Gastrocnemius medialis (tissue), 4 donors: ENCODE measurements at regions not wholly inside any gene's neighbourhood (a gene's known extent, or its start where the extent isn't known, plus 50 kb on each side); places are given as distances from the start of the nearest gene placed in this dataset.

Experiments
- ATAC-seq, 2 donors: fragments of 150-250 bp; one replicate each; pipeline ENCODE4 v1.9.1; 2016
- DNase-seq, 2 donors: peaks; one replicate each; pipeline ENCODE4 v3.0.0-alpha.2; 2019
- H3K27ac ChIP-seq, 4 donors: fragments of 200-600 bp; sonication (generic); 1 replicate in 1 of 4; 2 replicates in 3 of 4; pipeline ENCODE4 v1.5.1; 2016 to 2018; ENCODE audit warnings: mild to moderate bottlenecking in 2 of 4, moderate library complexity in 1 of 4
- H3K27me3 ChIP-seq, 3 donors: fragments of 200-600 bp; sonication (generic) in 2 of 3; 1 replicate in 1 of 3; 2 replicates in 2 of 3; pipeline versions ENCODE4 v1.5.1 to v1.6.0; 2016 to 2019; ENCODE audit warnings: mild to moderate bottlenecking in 1 of 3, moderate library complexity in 1 of 3
- H3K36me3 ChIP-seq, 2 donors: fragments of 200-600 bp; sonication (generic) in 1 of 2; one replicate each; pipeline ENCODE4 v1.5.1; 2017 to 2018
- H3K4me1 ChIP-seq, 2 donors: fragments of 200-600 bp; sonication (generic) in 1 of 2; one replicate each; pipeline ENCODE4 v1.5.1; 2016 to 2017; ENCODE audit warnings: mild to moderate bottlenecking in 2 of 2
- H3K4me3 ChIP-seq, 4 donors: fragments of 200-600 bp; sonication (generic) in 3 of 4; 1 replicate in 1 of 4; 2 replicates in 3 of 4; pipeline ENCODE4 v1.5.1; 2016 to 2019; ENCODE audit warnings: mild to moderate bottlenecking in 2 of 4
- H3K9me3 ChIP-seq, 3 donors: fragments of 200-600 bp; sonication (generic) in 2 of 3; 1 replicate in 1 of 3; 2 replicates in 2 of 3; pipeline ENCODE4 v1.5.1; 2016 to 2019
- POLR2A ChIP-seq, 2 donors: fragments of 450-650 bp; IDR thresholded peaks; one replicate each; pipeline ENCODE4 v1.6.1; 2017; ENCODE audit warnings: antibody characterized with exemption in 2 of 2, mild to moderate bottlenecking in 2 of 2, moderate library complexity in 2 of 2
- in situ Hi-C, 4 donors: fragments of 200-750 bp; cut with MboI; loops; one replicate each; pipeline versions ENCODE4 v1.15.0 to v1.8.0; 2017; ENCODE audit warnings: low sequenced_read_pairs in 4 of 4
- intact Hi-C: fragments of 100-400 bp; cut with DNase I; formaldehyde crosslinking; loops from one replicate; pipeline ENCODE4 v1.15.1; 2023; ENCODE audit warnings: low total_unique reads
- TF ChIP-seq, protein P1 (sequence below), 5 experiments: fragments of 450-650 bp in 3 of 5; fragments of 200-600 bp in 2 of 5; sonication (generic) in 2 of 5; IDR thresholded peaks in 4 of 5; conservative IDR thresholded peaks in 1 of 5; 1 replicate in 4 of 5; 2 replicates in 1 of 5; pipeline ENCODE4 v1.5.1; 2016 to 2019; ENCODE audit warnings: antibody characterized with exemption in 5 of 5, mild to moderate bottlenecking in 3 of 5, moderate library complexity in 3 of 5

DNA sequence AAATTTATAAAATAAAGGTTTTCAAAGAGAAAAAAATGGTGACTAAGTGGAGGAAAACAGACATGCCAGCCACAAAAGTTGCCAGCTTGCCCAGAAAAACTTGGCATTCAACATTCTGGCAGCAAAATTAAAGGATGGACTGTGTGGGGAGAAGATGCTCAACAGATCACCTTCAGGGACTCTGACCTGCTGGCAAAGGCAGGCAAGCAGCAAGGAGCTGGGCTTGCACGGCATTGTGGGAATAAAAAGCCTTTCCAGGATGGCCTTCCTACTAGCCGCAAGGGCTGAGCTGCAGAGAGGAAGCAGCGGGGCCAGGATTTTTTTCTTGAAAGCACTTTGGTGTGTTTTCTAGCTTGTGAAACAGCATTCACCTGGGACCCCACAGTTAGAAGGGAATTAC lies 101.9 kb upstream of the CACNA2D3 start:
- in situ Hi-C loops (no loop called here), intact Hi-C loops (no loop called here)
- no peaks in the 10 kb centered on the region for H3K27me3 ChIP-seq
- H3K4me3 ChIP-seq: no peak overlapping the region
- no peaks in the 10 kb centered on the region for H3K36me3 ChIP-seq
- no peak for TF ChIP-seq POLR2A (IDR thresholded peaks at IDR 0.05)
- TF ChIP-seq, protein P1, sequence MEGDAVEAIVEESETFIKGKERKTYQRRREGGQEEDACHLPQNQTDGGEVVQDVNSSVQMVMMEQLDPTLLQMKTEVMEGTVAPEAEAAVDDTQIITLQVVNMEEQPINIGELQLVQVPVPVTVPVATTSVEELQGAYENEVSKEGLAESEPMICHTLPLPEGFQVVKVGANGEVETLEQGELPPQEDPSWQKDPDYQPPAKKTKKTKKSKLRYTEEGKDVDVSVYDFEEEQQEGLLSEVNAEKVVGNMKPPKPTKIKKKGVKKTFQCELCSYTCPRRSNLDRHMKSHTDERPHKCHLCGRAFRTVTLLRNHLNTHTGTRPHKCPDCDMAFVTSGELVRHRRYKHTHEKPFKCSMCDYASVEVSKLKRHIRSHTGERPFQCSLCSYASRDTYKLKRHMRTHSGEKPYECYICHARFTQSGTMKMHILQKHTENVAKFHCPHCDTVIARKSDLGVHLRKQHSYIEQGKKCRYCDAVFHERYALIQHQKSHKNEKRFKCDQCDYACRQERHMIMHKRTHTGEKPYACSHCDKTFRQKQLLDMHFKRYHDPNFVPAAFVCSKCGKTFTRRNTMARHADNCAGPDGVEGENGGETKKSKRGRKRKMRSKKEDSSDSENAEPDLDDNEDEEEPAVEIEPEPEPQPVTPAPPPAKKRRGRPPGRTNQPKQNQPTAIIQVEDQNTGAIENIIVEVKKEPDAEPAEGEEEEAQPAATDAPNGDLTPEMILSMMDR (IDR thresholded peaks at IDR 0.05 in 4 of 5, conservative IDR thresholded peaks at IDR 0.05 in 1 of 5): no peak
- DNase-seq: no peak
- no peak for ATAC-seq
- no peak overlapping the region for H3K27ac ChIP-seq
- H3K9me3 ChIP-seq: no peaks in the 10 kb centered on the region
- no peaks in the 10 kb centered on the region for H3K4me1 ChIP-seq

DNA sequence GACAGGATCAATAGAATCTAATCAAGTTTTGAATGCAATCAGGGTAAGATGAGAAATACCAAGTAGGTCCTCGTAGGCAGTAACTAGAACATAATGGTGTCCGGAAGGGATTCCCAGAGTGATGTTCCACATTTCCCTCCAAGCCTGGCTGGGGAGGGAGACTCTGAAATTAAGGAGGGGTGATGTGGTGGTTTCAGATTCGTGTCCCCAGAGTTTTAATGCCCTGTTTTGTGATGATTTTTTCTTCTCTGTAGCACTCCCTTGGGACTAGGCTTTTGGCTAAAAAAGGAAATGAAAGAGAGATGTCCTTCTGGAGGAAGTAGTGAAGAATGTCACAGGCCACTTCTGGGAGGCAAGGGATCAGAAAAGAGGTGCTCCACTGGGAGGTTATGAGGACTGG lies 108.3 kb upstream of the CACNA2D3 start:
- Histone ChIP-seq H3K27ac (no peak overlapping the region), H3K4me3 (no peak overlapping the region), H3K4me1 (no peaks in the 10 kb centered on the region), H3K9me3 (no peaks in the 10 kb centered on the region), H3K27me3 (no peaks in the 10 kb centered on the region), H3K36me3 (no peaks in the 10 kb centered on the region)
- DNase-seq: no peak
- no peak for ATAC-seq
- intact Hi-C loops (no loop called here), in situ Hi-C loops (no loop called here)
- no peak for TF ChIP-seq POLR2A (IDR thresholded peaks at IDR 0.05)
- TF ChIP-seq, protein P1 (IDR thresholded peaks at IDR 0.05 in 4 of 5, conservative IDR thresholded peaks at IDR 0.05 in 1 of 5): no peak

DNA sequence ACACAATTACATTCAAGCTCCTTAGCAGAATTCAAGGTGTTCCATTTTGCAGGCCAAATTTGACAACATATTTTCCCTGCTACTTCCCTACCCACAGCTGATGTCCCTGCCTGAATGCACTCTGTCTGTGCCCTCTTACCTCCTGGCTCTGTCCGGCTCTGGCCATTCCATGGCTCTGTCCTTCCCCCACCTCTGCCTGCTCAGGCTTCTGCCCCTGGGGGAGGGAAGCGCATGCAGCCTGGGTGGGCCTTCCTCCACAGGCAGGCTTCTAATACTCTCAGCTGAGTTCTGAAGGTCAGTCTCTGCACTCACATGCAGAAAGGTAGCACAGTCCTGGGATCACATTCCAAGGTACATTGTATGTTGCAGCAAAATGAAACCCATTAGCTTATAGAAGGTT lies 113.6 kb upstream of the CACNA2D3 start:
- Histone ChIP-seq H3K4me1 (no peaks in the 10 kb centered on the region), H3K27me3 (no peaks in the 10 kb centered on the region), H3K27ac (no peak overlapping the region), H3K36me3 (no peaks in the 10 kb centered on the region), H3K9me3 (no peaks in the 10 kb centered on the region), H3K4me3 (no peak overlapping the region)
- ATAC-seq: no peak
- TF ChIP-seq, protein P1 (IDR thresholded peaks at IDR 0.05 in 4 of 5, conservative IDR thresholded peaks at IDR 0.05 in 1 of 5): no peak
- TF ChIP-seq POLR2A (IDR thresholded peaks at IDR 0.05): no peak
- in situ Hi-C loops: no loop called here
- DNase-seq: no peak
- intact Hi-C loops: no loop called here

DNA sequence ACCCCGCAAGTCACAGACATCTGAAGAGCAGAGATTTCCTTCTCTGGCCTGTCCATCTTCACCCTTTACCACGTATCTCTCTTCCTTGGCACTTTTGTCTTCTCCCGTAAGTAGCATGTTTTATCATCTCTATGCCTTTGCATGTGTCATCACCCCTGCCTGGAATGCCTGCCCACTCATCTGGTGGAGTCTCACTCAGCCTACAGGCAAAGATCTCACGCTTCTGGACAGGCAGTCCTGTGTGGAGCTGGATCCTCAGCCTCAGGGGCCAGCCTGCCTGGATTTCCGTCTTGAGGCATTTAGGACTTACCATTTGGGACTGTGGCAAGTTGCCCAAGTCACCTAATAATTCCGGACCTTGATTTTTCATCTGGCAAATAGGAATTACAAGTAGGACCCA lies 114.3 kb upstream of the CACNA2D3 start:
- Histone ChIP-seq H3K27me3 (no peaks in the 10 kb centered on the region), H3K27ac (no peak overlapping the region), H3K9me3 (no peaks in the 10 kb centered on the region), H3K4me1 (no peaks in the 10 kb centered on the region), H3K4me3 (no peak overlapping the region), H3K36me3 (no peaks in the 10 kb centered on the region)
- in situ Hi-C loops (no loop called here), intact Hi-C loops (no loop called here)
- no peak for DNase-seq
- no peak for TF ChIP-seq POLR2A (IDR thresholded peaks at IDR 0.05)
- TF ChIP-seq, protein P1 (IDR thresholded peaks at IDR 0.05 in 4 of 5, conservative IDR thresholded peaks at IDR 0.05 in 1 of 5): no peak
- no peak for ATAC-seq

DNA sequence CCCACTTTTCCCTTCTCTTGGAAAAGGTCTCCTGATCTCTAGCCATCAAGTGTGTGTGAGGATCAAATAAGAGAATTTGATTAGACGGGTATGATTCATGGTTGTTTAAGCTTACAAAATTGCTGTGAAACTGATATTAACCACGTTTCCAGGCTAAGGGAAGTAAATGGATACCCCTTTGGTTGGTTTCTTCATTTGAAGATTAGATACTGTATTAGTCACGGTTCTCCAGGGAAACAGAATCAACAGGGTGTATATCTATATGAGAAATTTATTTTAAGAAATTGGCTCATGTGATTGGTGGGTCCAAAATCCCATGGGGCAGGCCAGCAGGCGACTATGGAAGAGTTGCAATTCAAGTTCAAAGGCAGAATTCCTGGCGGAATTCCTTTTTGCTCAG lies 112.7 kb upstream of the SELENOK start:
- no peak overlapping the region for H3K4me3 ChIP-seq
- H3K9me3 ChIP-seq: no peaks in the 10 kb centered on the region
- intact Hi-C loops (no loop called here), in situ Hi-C loops (no loop called here)
- no peak for TF ChIP-seq POLR2A (IDR thresholded peaks at IDR 0.05)
- TF ChIP-seq, protein P1 (IDR thresholded peaks at IDR 0.05 in 4 of 5, conservative IDR thresholded peaks at IDR 0.05 in 1 of 5): no peak
- no peak overlapping the region for H3K27ac ChIP-seq
- no peaks in the 10 kb centered on the region for H3K36me3 ChIP-seq
- no peaks in the 10 kb centered on the region for H3K27me3 ChIP-seq
- no peak for ATAC-seq
- no peak for DNase-seq
- H3K4me1 ChIP-seq: no peaks in the 10 kb centered on the region
